ENCODE measurements at regions not wholly inside any gene's neighbourhood (a gene's known extent, or its start where the extent isn't known, plus 50 kb on each side); places are given as distances from the start of the nearest gene placed in this dataset.

DNA sequence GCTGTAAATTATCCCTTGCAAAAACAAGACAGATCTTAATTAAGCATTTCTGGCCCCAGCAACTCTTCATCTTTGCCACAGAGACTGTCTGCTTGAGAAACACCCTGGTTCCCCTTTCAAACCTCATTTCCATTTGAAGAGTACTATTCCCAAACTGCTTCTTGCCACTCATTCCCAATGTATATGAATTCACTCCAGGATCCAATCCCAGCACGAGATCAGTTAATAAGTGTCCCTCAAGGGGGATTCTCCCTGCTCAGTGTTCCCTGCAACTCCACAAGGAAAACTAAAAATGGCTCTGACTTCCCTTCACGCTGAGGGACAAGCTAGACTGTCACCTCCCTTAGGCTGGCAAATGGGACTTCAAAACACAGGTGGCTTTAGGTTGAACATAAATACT lies 173.2 kb downstream of the SIPA1L2 start:
- no peak overlapping the region for H3K4me2 ChIP-seq (ENCODE audit: control insufficient read depth, extremely low read depth, insufficient read depth, low read depth, low read length)
- H3K4me1 ChIP-seq (ENCODE audit: control insufficient read depth, extremely low read depth, insufficient read depth, low read length): no peaks in the 10 kb centered on the region
- no peaks in the 10 kb centered on the region for H4K20me1 ChIP-seq (ENCODE audit: control insufficient read depth, extremely low read depth, insufficient read depth, low read length)
- FAIRE-seq (no peak), DNase-seq (ENCODE audit: low read depth, low spot score) (no peak)
- H3K9me3 ChIP-seq (ENCODE audit: control insufficient read depth, low read depth, low read length): no peaks in the 10 kb centered on the region
- H3K27me3 ChIP-seq (ENCODE audit: control insufficient read depth, extremely low read depth, insufficient read depth, low read length): no peaks in the 10 kb centered on the region
- H3K9me1 ChIP-seq (ENCODE audit: control insufficient read depth, extremely low read depth, insufficient read depth, low read length): no peaks in the 10 kb centered on the region
- no peaks in the 10 kb centered on the region for H3K36me3 ChIP-seq (ENCODE audit: control insufficient read depth in 2 of 2, extremely low read depth in 1 of 2, insufficient read depth in 2 of 2, low read length in 2 of 2)
- H3K27ac ChIP-seq (ENCODE audit: control insufficient read depth, insufficient read depth, low read length): no peak overlapping the region
- TF ChIP-seq, protein P1, sequence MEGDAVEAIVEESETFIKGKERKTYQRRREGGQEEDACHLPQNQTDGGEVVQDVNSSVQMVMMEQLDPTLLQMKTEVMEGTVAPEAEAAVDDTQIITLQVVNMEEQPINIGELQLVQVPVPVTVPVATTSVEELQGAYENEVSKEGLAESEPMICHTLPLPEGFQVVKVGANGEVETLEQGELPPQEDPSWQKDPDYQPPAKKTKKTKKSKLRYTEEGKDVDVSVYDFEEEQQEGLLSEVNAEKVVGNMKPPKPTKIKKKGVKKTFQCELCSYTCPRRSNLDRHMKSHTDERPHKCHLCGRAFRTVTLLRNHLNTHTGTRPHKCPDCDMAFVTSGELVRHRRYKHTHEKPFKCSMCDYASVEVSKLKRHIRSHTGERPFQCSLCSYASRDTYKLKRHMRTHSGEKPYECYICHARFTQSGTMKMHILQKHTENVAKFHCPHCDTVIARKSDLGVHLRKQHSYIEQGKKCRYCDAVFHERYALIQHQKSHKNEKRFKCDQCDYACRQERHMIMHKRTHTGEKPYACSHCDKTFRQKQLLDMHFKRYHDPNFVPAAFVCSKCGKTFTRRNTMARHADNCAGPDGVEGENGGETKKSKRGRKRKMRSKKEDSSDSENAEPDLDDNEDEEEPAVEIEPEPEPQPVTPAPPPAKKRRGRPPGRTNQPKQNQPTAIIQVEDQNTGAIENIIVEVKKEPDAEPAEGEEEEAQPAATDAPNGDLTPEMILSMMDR (optimal IDR thresholded peaks at IDR 0.05 in 1 of 3, IDR thresholded peaks at IDR 0.05 in 1 of 3, conservative IDR thresholded peaks at IDR 0.05 in 1 of 3; ENCODE audit: extremely low read depth in 1 of 3, insufficient read depth in 2 of 3, low read length in 3 of 3): no peak
- TF ChIP-seq EZH2 (IDR thresholded peaks at IDR 0.05; ENCODE audit: low read length): no peak
- no peak overlapping the region for H2AFZ ChIP-seq (ENCODE audit: control insufficient read depth, low read length)
- no peak overlapping the region for H3K4me3 ChIP-seq (ENCODE audit: control insufficient read depth in 2 of 3, extremely low read depth in 1 of 3, insufficient read depth in 2 of 3, low read depth in 1 of 3, low read length in 3 of 3)
- dilution Hi-C loops (cut with MboI; ENCODE audit: extremely low pct_ligation_motif_present, low sequenced_read_pairs): no loop called here
- no peaks in the 10 kb centered on the region for H3K79me2 ChIP-seq (ENCODE audit: control insufficient read depth, insufficient read depth, low read length)
- no peak overlapping the region for H3K9ac ChIP-seq (ENCODE audit: control insufficient read depth, extremely low read depth, insufficient read depth, low read length)

DNA sequence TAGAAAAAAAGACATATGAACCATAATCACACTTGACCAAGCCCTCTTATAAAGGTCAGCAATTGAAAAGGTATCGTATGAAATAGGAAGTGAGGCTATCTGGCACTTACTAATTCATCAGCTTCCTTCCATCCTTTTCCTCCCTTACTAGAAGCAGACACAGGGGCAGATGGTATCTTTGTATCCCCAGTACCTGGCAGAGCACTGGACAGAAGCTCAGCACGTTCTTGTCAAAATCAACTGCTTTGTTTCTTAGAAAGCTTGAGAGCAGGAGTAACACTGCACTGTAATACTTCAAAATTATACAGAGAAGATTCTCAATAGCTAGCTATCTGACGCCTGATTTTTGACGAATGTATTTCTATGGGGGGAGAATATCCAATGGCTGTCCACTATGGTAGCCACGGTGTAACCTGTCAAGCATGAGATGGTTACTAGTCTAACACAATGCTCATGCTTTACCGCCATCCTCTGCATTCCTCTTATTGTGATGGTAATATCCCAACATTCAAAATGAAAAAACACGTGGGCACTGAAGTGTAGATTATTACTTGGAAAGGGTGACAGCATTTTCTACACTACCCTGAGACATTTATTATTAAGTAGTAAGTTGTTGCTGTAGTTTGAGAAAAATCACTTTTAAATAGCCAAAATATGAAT lies 175.6 kb downstream of the SIPA1L2 start:
- no peaks in the 10 kb centered on the region for H4K20me1 ChIP-seq (ENCODE audit: control insufficient read depth, extremely low read depth, insufficient read depth, low read length)

More for the DNA sequence above, 175.6 kb downstream of the SIPA1L2 start:
- Histone ChIP-seq H3K9me1 (ENCODE audit: control insufficient read depth, extremely low read depth, insufficient read depth, low read length) (no peaks in the 10 kb centered on the region), H3K27me3 (ENCODE audit: control insufficient read depth, extremely low read depth, insufficient read depth, low read length) (no peaks in the 10 kb centered on the region), H2AFZ (ENCODE audit: control insufficient read depth, low read length) (no peak overlapping the region), H3K4me1 (ENCODE audit: control insufficient read depth, extremely low read depth, insufficient read depth, low read length) (no peaks in the 10 kb centered on the region), H3K9me3 (ENCODE audit: control insufficient read depth, low read depth, low read length) (no peaks in the 10 kb centered on the region), H3K79me2 (ENCODE audit: control insufficient read depth, insufficient read depth, low read length) (no peaks in the 10 kb centered on the region), H3K27ac (ENCODE audit: control insufficient read depth, insufficient read depth, low read length) (no peak overlapping the region), H3K4me2 (ENCODE audit: control insufficient read depth, extremely low read depth, insufficient read depth, low read depth, low read length) (no peak overlapping the region), H3K9ac (ENCODE audit: control insufficient read depth, extremely low read depth, insufficient read depth, low read length) (no peak overlapping the region), H3K4me3 (ENCODE audit: control insufficient read depth in 2 of 3, extremely low read depth in 1 of 3, insufficient read depth in 2 of 3, low read depth in 1 of 3, low read length in 3 of 3) (no peak overlapping the region), H3K36me3 (ENCODE audit: control insufficient read depth in 2 of 2, extremely low read depth in 1 of 2, insufficient read depth in 2 of 2, low read length in 2 of 2) (no peaks in the 10 kb centered on the region)
- TF ChIP-seq, protein P1 (optimal IDR thresholded peaks at IDR 0.05 in 1 of 3, IDR thresholded peaks at IDR 0.05 in 1 of 3, conservative IDR thresholded peaks at IDR 0.05 in 1 of 3; ENCODE audit: extremely low read depth in 1 of 3, insufficient read depth in 2 of 3, low read length in 3 of 3): no peak
- TF ChIP-seq EZH2 (IDR thresholded peaks at IDR 0.05; ENCODE audit: low read length): no peak
- DNase-seq (ENCODE audit: low read depth, low spot score) (no peak), FAIRE-seq (no peak)
- dilution Hi-C loops (cut with MboI; ENCODE audit: extremely low pct_ligation_motif_present, low sequenced_read_pairs): no loop called here

Data from keratinocyte (primary cell).